Fibroblast of skin of scalp (primary cell): ENCODE measurements at regions not wholly inside any gene's neighbourhood (a gene's known extent, or its start where the extent isn't known, plus 50 kb on each side); places are given as distances from the start of the nearest gene placed in this dataset.
"Not testable (repeated sequence)": the region's sequence is repeated elsewhere in the genome, so short reads cannot be mapped to it uniquely, and the experiment has no call there.

Experiments
- DNase-seq: peaks from one replicate; pipeline ENCODE4 v3.0.0-alpha.2; 2013

DNA sequence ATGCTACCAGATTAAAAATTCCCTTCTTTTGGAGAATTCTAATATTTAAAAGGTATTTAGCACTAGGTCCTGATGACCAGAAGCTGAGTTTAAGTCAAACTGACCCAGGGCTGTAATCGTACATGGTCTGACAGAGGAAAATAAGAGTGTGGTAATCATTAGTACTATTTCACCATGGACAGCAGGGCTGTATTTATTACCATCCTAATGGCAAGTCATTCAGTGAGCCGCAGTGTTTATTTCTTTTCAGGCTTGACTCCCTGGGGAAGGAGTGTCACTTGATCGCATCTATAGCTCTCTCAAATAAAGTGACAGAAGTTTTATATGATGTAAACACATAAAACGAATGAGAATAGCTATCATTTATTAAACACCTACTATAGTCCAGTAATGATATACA is 261.8 kb downstream of the BTG1 start:
- DNase-seq, result no peak

DNA sequence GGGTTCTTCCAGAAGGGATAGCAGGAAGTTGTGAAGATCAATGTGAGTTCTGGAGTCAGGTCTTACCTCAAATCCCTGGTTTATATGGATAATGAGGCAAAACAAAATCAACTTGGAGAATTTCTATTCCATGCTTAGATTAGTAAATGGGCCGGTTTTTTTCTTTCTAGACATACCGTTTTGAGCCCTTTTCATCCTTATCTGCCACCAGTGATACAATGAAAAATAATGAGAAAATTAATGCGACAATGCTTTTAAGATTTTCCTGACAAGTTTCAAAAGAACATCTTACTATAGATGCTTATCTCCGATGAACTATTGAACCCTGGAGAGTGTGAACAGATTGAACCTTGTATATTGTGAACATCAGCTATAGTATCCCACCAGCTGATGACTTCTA is 262.7 kb downstream of the BTG1 start:
- no peak for DNase-seq

- no peak for DNase-seq
These were observed 265.1 kb downstream of the BTG1 start for GRCh38 chr12:91880528-91880927.

- no peak for DNase-seq
These were observed 268.0 kb downstream of the BTG1 start for GRCh38 chr12:91877456-91878235.

DNA sequence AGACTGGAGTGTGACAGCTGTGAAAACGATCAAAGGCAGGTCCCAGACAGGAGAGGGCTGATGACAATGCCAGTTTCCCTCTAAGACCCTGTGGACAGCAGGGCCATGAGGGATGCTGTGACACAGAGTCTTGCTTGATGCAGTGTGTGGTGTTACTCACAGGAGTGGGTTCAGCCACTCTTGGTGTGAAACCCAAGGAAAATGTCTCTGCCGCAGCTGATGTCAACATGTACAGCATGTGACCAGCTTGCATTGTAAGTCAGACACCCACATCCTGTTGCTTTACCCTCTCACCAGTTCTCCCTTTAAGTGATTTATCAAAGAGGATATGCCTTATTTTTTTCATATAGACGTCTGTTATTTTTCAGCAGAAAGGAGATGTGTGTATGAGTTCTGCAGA is 268.6 kb downstream of the BTG1 start:
- DNase-seq, result peak; percentile 47

DNA sequence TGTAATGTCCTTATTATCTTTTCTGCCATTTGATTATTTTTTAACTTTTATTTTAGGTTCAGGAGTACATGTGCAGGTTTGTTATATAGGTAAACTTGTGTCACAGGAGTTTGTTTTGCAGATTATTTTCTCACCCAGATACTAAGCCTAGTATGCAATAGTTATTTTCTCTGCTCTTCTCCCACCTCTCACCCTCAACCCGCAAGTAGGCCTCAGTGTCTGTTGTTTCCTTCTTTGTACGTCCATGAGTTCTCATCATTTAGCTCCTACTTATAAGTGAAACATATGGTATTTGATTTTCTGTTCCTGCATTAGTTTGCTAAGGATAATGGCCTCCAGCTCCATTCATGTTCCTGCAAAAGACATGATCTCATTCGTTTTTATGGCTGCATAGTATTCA is 270.0 kb downstream of the BTG1 start:
- not testable (repeated sequence) for DNase-seq

DNA sequence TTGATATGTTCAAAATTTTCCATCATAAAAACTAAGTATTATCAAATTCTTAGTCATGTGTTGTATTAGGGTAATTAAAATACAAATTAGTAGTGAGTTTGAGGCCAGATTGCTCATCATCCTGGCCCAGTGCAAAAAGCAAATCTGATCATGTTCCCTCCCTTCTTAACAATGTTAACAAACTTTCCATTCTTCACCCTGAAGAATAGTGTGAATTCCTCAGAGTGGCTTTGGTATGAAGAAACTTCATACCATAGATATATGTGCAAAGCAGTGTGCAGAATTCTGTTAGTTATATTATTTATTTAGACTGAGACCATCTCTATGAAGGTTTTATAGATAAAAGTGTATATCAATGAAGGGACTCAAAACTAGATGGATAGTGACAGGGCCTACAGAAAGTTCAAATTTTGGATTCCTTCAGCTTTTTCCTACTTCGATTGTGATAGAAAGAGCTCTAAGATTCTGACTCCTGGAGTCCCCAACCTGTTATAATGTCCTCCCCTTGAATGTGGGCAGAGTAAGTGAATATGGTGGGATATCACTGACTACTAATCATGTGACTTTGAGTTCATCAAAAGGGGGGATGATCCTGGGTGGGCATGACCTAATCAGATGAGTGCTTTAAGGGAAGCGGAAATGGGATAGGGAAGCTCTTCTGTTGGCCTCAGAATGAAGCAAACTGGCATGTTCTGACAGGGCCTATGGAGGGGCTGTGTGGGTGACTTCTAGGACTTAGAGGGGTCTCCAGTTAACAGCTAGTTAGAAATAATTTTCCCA is 271.4 kb downstream of the BTG1 start:
- peak; percentile 50 for DNase-seq

DNA sequence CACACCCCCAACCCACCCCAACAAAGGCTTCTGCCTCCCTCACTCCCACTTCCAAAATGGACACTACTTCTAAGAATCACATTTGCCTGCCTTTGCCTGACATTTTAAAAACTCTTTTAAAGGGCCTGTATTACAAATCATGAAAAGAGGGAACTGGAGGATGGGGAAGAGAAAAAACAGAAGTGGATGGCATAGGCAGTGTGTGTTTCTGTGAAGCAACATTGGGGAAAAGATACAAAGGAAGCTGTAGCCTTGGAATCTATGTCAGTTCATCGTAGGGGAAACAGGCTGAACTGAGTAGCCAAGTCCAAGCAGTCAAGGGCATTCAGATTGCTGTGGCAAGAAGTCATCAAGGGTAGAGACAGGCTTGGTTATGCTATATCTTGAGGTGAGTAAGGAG is 273.9 kb downstream of the BTG1 start:
- DNase-seq, result no peak

GRCh38 chr12:91870872-91871707 is 274.6 kb downstream of the BTG1 start:
- DNase-seq, result no peak

DNA sequence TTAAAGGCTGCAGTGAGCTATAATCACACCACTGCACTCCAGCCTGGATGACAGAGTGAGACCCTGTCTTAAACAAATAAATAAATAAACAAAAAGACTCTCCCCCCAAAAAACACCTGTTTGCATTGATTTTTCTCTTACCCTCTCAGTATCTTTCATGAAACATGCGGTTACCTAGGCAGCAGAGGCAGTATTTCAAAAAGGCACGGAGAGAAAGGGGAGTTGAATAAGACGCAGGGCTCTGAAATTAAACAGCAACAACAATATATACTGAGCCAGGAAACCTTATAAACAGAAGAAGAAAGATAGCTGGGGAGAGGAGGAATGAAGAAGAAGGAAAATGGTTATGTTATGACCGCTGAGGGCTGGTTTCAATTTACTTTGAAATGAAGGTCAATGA is 277.6 kb downstream of the BTG1 start:
- no peak for DNase-seq

GRCh38 chr12:91866566-91866965 is 279.1 kb downstream of the BTG1 start:
- DNase-seq, result no peak

DNA sequence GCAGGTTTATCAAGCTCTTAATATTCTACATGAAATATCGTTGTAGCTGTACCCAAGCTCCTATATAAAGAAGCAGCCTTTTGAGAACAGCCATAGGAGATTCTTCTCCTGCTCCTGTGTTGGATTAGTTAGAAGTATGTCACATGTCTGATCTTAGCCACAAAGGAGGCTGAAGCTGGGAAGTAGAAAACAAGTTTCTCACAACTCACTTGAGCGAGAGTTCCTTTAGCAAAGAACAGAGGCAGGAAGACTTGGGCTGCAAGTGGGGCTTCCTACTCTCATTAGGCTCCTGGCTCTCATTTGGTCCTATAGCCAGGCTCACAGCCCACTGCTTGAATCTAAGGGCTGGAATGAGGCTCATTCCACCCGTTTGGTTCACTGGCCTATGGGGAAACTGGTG is 281.9 kb downstream of the BTG1 start:
- no peak for DNase-seq

DNA sequence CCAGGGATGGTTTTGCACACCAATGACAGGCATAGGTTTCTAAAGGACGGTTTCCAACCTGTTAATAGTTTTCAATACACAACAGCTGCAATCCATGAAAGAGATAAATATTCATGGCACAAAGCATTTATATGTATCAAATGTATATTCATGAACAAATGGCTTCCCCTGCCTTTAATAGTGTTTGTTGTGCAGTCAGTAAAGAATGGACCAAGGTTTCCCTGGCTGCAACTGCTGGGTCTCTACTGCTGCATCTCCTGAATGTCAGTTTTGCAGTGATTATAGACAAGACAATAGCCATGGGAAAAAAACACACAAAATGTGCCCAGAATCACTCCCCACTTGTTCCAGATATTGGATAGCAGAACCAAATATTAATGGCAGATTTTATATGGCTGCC is 284.1 kb downstream of the BTG1 start:
- DNase-seq, result no peak

DNA sequence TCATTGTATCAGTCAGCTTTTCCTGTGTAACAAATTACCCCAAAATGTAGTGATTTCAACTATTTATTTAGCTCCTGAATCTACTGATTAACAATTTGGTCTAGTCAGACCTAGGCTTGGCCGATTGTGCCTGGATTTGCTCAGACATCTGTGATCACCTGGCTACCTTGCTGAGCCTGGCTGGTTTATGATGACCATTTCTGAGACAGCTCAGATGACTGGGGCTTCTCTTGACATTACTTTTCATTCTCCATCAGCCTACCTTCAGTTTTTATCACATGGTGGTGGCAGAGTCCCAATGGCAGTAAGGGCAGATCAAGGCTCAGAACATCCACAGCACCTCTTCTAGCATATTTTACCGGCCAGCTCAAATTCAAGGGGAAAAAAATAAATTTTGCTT is 286.3 kb downstream of the BTG1 start:
- DNase-seq, result no peak

GRCh38 chr12:91857813-91858542 is 287.7 kb downstream of the BTG1 start:
- DNase-seq, result no peak

DNA sequence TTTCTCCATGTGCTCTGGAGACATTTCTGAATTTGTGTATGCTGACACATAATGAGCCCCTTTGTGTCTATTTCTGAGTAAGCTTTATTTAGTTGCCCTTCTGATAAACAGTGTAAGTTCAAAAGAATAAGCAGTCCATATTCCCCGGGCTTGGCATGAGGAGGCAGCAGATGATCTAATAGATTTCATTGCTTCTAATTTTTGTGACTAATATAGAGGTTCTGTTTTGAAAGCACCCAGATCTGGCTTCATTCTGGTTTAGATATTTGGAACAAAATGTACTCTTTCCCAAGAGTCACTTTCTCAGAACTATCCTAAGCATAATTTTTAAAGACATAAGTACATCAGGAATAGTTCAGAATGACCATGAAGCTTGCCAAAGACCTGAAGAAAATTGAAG is 290.9 kb downstream of the BTG1 start:
- peak; percentile 3 for DNase-seq

DNA sequence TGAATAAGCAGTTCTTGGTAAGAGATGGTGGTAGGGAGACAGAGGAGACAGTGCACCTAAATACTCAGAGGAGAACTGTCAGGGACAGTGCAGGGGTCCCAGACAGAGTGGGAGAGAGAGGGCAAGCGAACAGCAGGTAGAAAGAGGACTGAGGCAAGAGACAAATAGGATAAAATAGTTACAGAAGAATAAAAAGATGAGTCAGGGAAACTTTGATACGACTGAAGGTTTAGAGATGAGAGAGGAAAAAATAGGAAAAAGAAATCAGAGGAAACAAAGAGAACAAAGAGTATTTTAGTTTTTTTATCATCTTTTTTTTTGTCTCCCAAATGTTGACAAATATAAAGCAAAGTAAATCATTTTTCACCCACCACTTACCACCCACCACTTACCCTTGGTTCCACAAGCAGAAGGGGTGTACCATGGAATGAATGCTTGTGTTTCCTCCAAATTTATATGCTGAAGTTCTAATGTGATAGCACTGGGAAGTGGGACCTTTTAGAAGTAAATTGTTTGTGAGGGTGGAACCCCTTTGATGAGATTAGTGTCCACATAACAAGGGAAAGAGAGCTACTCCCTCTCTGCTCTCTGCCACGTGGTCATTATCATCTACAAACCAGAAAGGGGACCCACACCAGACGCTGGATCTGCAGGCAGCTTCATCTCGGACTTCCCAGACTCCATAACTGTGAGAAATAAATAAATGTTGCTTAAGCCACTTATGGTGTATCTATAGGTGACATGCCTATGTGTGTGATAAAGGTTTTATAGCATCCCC is 292.1 kb downstream of the BTG1 start:
- no peak for DNase-seq

DNA sequence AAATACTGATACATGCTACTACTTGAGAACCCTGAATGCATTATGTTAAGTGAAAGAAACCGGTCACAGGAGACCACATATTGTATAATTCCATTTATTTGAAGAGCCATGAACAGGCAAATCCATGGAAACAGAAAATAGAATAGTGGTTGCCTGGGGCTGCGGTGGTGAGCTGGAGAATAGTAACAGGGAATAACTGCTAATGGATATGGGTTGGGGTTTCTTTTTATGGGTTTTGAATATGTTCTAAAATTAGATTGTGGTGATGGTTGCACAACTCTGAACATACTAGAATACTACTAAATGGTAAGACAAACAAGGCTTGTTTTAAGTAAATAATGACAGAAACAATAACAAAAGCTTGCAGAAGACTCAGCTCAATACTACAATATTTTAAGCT is 293.0 kb downstream of the BTG1 start:
- peak; percentile 20 for DNase-seq

DNA sequence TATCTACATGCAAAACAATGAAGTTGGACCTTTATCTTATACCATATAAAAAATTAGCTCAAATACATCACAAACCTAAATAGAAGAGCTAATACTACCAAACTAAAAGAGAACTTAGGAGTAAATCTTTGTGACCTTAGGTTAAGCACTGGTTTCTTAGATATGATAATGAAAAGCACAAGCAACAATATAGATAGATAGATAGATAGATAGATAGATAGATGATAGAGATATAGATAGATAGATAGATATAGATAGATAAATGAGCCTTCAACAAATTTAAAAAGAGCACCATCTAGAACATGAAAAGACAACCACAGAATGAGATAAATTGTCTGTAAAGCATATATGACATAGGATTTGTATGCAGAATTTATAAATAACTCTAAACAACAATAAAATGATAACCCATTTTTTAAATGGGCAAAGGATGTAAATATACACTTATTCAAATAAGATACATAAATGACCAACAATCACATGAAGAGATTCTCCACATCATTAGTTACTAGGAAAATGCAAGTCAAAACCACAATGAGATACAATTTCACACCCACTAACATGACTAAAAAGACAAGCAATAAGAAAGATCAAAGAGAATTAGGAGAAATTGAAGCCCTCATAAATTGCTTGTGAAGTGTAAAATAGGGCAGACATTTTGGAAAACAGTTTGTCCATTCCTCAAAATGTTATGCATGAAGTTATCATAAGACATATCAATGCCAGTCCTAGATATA is 293.7 kb downstream of the BTG1 start:
- DNase-seq, result no peak

GRCh38 chr12:91846466-91847055 is 299.1 kb downstream of the BTG1 start:
- peak; percentile 13 for DNase-seq

- no peak for DNase-seq
These were observed 300.3 kb downstream of the BTG1 start for GRCh38 chr12:91845365-91845764.
